IMR-90 (cell line): ENCODE measurements at regions not wholly inside any gene's neighbourhood (a gene's known extent, or its start where the extent isn't known, plus 50 kb on each side); places are given as distances from the start of the nearest gene placed in this dataset.

Experiments used
- BHLHE40 ChIP-seq: fragments of 150-350 bp; IDR thresholded peaks from 2 replicates; pipeline ENCODE4 v1.6.1; 2016; ENCODE audit warnings: mild to moderate bottlenecking, low read depth, low read length
- FOS ChIP-seq: fragments of 150-350 bp; IDR thresholded peaks from 2 replicates; pipeline ENCODE4 v1.6.1; 2016; ENCODE audit warnings: low read depth, low read length
- MAFK ChIP-seq: IDR thresholded peaks from 2 replicates; pipeline ENCODE4 v1.6.1; 2012; ENCODE audit warnings: low read depth, low read length, improper control_type of control experiment
- MAZ ChIP-seq: IDR thresholded peaks from 2 replicates; pipeline ENCODE4 v1.6.1; 2012; ENCODE audit warnings: low read depth, mild to moderate bottlenecking, low read length, improper control_type of control experiment, moderate library complexity, borderline replicate concordance
- MXI1 ChIP-seq: IDR thresholded peaks from 2 replicates; pipeline ENCODE4 v1.6.1; 2012; ENCODE audit warnings: low read depth, mild to moderate bottlenecking, low read length, moderate library complexity, borderline replicate concordance
- NFE2L2 ChIP-seq: fragments of 150-350 bp; IDR thresholded peaks from 2 replicates; pipeline ENCODE4 v1.6.1; 2016; ENCODE audit warnings: low read depth, mild to moderate bottlenecking, low read length
- POLR2A ChIP-seq: IDR thresholded peaks from 2 replicates; pipeline ENCODE4 v1.6.1; 2012; ENCODE audit warnings: mild to moderate bottlenecking, low read depth, low read length
- RFX5 ChIP-seq: IDR thresholded peaks from 2 replicates; pipeline ENCODE4 v1.8.0; 2012; ENCODE audit warnings: low read depth, mild to moderate bottlenecking, low read length, moderate library complexity
- SMC3 ChIP-seq: fragments of 150-350 bp; IDR thresholded peaks from 2 replicates; pipeline ENCODE4 v1.6.1; 2016; ENCODE audit warnings: low read depth, mild to moderate bottlenecking, antibody characterized with exemption, low read length, moderate library complexity
- TF ChIP-seq, protein P1 (sequence below): conservative IDR thresholded peaks from 2 replicates; pipeline ENCODE4 v1.5.1; 2012; ENCODE audit warnings: mild to moderate bottlenecking, low read depth, low read length, improper control_type of control experiment
- TF ChIP-seq, protein P2 (sequence below): fragments of 150-350 bp; IDR thresholded peaks from 2 replicates; pipeline ENCODE4 v1.6.1; 2017; ENCODE audit warnings: mild to moderate bottlenecking, antibody characterized with exemption, low read length, low read depth
- TF ChIP-seq, protein P3 (sequence below): fragments of 150-350 bp; IDR thresholded peaks from 2 replicates; pipeline ENCODE4 v1.6.1; 2016; ENCODE audit warnings: low read depth, mild to moderate bottlenecking, low read length, moderate library complexity, borderline replicate concordance

DNA sequence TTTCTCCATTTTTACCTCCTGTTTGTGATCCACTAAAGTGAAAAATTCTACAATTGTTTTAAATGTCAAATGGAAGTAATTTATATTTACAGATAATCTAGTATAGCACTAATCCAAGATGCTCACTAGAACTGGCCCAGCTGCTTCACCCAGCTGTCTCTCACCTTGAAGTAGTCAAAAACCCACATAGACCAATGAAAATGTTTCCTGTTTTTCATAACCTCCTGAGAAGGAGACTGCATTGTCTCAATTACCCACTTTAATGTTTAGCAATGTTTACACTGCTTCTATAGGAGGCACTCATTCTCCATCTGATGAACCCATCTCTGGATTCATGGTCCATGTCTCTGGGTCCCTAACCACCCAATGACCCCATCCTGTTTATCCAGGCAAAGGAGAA, 56.1 kb upstream of the ADO start:
- TF ChIP-seq, protein P1, sequence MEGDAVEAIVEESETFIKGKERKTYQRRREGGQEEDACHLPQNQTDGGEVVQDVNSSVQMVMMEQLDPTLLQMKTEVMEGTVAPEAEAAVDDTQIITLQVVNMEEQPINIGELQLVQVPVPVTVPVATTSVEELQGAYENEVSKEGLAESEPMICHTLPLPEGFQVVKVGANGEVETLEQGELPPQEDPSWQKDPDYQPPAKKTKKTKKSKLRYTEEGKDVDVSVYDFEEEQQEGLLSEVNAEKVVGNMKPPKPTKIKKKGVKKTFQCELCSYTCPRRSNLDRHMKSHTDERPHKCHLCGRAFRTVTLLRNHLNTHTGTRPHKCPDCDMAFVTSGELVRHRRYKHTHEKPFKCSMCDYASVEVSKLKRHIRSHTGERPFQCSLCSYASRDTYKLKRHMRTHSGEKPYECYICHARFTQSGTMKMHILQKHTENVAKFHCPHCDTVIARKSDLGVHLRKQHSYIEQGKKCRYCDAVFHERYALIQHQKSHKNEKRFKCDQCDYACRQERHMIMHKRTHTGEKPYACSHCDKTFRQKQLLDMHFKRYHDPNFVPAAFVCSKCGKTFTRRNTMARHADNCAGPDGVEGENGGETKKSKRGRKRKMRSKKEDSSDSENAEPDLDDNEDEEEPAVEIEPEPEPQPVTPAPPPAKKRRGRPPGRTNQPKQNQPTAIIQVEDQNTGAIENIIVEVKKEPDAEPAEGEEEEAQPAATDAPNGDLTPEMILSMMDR: no peak
- TF ChIP-seq MAFK (no peak), MXI1 (no peak), BHLHE40 (no peak), POLR2A (no peak), FOS (no peak), RFX5 (no peak), MAZ (no peak), NFE2L2 (no peak), SMC3 (no peak)
- TF ChIP-seq, protein P2, sequence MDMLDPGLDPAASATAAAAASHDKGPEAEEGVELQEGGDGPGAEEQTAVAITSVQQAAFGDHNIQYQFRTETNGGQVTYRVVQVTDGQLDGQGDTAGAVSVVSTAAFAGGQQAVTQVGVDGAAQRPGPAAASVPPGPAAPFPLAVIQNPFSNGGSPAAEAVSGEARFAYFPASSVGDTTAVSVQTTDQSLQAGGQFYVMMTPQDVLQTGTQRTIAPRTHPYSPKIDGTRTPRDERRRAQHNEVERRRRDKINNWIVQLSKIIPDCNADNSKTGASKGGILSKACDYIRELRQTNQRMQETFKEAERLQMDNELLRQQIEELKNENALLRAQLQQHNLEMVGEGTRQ: no peak
- TF ChIP-seq, protein P3, sequence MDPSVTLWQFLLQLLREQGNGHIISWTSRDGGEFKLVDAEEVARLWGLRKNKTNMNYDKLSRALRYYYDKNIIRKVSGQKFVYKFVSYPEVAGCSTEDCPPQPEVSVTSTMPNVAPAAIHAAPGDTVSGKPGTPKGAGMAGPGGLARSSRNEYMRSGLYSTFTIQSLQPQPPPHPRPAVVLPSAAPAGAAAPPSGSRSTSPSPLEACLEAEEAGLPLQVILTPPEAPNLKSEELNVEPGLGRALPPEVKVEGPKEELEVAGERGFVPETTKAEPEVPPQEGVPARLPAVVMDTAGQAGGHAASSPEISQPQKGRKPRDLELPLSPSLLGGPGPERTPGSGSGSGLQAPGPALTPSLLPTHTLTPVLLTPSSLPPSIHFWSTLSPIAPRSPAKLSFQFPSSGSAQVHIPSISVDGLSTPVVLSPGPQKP: no peak
